GM13976 (cell line): ENCODE measurements at regions not wholly inside any gene's neighbourhood (a gene's known extent, or its start where the extent isn't known, plus 50 kb on each side); places are given as distances from the start of the nearest gene placed in this dataset.

ENCODE experiments used
- DNase-seq: peaks from one replicate; pipeline ENCODE4 v3.0.0; 2012; ENCODE audit warnings: low spot score
- CTCF ChIP-seq: IDR thresholded peaks from 2 replicates; pipeline ENCODE4 v1.5.1; 2012; ENCODE audit warnings: borderline replicate concordance, mild to moderate bottlenecking; ENCODE audit not compliant: insufficient read depth; ENCODE audit errors: extremely low read depth, missing control alignments, control extremely low read depth
- in situ Hi-C: fragments of 300-500 bp; cut with MboI; formaldehyde crosslinking; loops from one replicate; pipeline ENCODE4 v1.12.0; 2022; ENCODE audit warnings: low sequenced_read_pairs, mixed read lengths, inconsistent platforms; ENCODE audit not compliant: unreplicated experiment

- DNase-seq = no peak
- in situ Hi-C loops = no loop called here
- no peak for TF ChIP-seq CTCF
Observed at GRCh38 chr6:65830151-65830550, 123.1 kb upstream of the EYS start.

DNA sequence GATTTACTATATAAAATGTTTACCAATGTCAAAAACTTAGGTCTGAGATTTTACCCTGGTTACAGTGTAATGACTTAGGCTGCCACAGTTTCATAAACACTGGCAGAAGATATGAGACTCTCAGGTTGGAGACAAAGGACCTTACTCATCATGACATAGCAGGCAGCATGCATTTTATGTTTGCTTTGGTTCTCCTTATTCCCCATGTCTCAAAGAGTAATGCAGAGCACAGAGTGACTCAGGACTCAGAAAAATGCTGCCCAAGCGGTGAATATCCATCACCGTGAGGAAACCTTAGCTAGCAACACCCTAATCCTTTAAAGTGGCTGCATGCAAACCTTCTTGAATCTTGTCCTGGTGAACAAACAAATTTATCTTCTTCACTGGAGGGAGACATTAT is 112.1 kb upstream of the EYS start:
- in situ Hi-C loops = no loop called here
- TF ChIP-seq CTCF = no peak
- no peak for DNase-seq

- in situ Hi-C loops = no loop called here
Observed at GRCh38 chr6:65818576-65818975, 111.5 kb upstream of the EYS start.

DNA sequence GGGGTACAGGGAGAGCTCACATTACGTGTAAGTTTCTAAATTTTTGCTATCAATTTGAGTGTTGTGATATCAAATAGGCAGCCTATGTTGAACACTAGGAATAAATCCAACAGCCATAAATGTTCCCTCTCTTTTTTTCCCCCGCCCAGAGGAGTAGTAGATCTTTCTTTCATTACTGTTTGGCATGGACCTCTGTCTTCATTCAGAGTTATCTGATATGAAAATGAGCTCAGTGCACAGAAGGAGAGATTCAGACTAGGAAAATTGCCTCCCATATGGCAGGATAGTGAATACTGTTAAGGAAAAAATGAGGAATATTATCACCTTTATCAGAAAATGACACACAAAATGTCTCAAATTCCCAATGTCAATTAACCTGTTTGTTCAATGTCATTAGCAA is 110.0 kb upstream of the EYS start:
- in situ Hi-C loops = no loop called here
- no peak for TF ChIP-seq CTCF
- DNase-seq = no peak

More at GRCh38 chr6:65818576-65818975, 111.5 kb upstream of the EYS start:
- TF ChIP-seq CTCF = no peak
- DNase-seq = no peak

DNA sequence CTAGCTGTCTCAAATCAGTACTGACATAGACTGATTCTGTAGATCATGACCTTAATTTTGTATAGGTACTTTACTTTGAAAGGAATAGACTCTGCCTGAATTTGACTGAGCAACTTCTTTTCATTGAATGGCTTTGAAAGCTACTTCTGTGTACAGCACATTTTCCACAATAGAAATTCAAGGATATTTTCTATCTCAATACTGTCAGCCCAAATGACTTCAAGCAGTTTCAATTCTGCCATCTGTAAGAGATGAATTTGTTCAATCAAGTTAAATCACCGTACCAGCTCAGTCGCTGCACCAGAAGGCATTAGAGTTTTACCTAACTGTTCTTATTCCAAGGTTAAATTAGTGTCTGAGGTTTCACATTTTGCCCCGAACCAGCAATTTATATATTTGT is 107.0 kb upstream of the EYS start:
- DNase-seq = no peak
- no peak for TF ChIP-seq CTCF
- in situ Hi-C loops = no loop called here

DNA sequence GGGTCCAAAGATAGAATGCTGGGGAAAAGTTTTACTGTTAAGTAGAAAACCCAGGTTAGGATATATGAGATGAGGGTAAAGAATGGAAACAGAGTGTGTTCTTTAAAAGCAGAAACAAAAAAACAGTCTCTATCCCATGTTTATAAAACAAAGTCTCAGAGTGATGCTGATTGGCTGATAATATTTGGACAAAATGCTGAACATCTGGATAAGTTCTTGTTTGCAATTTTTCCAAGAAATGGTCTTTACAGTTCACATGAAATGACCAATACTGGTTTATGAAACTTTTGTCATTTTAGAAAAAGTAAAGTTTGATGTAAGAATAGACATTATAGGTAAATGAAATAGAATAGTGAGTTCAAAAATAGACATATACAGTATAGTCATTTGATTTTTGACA is 96.2 kb upstream of the EYS start:
- DNase-seq = no peak
- no peak for TF ChIP-seq CTCF
- in situ Hi-C loops = no loop called here

DNA sequence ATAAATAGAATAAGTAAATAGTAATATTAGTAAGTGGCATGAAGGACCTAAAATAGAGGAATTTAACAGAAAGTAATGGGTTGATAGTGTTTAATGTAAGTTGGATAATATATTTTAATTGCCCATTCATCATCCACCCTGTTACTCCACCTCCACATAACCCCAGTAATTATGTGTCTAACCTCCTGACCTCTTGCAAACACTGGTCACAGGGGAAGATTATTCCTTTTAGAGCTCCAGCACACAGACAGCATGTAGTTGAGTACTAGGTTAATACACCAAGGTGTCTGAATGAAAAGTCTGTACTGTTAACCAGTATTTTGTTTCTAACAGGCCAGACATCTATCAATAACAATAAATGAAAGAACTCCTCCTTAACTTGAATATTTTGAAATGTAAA is 92.4 kb upstream of the EYS start:
- TF ChIP-seq CTCF = no peak
- DNase-seq = no peak
- in situ Hi-C loops = no loop called here
